GM21390 (cell line): ENCODE measurements at regions not wholly inside any gene's neighbourhood (a gene's known extent, or its start where the extent isn't known, plus 50 kb on each side); places are given as distances from the start of the nearest gene placed in this dataset.
A peak's percentile ranks its signal among the peaks of the same experiment; 100 is the strongest.

ENCODE experiments used
- ATAC-seq: cut with Tn5 transposase; IDR thresholded peaks from one replicate; pipeline ENCODE4 v1.9.1; 2021; ENCODE audit not compliant: unreplicated experiment

DNA sequence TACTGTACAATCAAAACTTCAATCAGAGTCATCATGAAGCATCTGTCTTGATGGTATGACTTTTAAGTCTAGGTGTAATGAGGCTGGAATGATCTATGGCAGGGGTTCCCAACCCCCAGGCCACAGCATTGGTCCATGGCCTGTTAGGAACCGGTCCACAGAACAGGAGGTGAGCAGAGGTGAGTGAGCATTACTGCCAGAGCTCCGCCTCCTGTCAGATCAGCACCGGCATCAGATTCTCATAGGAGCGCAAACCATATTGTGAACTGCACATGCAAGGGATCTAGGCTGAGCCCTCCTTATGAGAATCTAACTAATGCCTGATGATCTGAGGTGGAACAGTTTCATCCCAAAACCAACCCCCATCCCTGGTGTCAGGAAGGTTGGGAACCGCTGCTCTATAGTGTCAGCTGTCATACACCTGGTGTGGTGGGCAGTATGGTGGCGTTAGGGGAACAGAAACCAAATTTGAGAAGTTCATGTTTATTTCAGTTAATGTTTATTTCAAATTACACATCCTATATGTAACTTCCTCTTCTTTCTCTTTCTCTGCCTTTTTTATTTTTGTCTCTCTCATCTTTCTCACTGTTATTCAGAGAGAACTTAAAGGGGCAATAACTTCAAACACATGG lies 432.6 kb downstream of the TNS3 start:
- peak; percentile 80 for ATAC-seq

DNA sequence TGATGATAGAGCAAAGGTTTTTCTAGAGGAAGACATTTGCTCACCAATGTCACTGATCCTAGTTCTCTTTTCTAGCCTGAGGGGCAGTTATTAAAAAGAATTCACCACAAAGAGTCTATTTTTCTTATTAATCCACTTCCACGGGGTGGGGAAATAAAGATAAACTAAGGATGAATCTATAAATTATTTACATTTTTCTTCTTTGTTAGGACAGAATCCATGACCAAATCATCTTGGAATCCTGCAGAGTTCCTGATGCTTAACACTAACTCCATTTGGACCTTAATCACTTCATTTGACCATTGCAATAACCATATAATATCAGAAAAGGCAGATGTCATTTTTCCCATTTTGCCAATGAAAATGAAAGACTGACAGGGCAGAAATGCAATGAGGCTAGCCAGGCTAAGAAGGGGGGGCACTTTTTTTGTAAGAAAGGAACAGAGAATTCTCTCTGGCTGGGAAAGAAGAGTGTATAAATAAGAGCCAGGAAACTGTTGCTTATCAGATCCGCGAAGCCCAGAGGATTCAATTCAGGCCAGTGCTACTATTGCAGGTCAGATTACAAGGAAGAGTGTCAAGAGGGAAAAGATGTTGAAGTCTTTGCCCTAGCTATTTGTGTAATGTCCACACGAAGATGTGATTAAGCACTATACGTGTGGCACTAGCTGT lies 433.2 kb downstream of the TNS3 start:
- no peak for ATAC-seq

GRCh38 chr7:47147213-47147631 lies 434.7 kb downstream of the TNS3 start:
- no peak for ATAC-seq

GRCh38 chr7:47145982-47146381 lies 435.9 kb downstream of the TNS3 start:
- ATAC-seq = no peak

DNA sequence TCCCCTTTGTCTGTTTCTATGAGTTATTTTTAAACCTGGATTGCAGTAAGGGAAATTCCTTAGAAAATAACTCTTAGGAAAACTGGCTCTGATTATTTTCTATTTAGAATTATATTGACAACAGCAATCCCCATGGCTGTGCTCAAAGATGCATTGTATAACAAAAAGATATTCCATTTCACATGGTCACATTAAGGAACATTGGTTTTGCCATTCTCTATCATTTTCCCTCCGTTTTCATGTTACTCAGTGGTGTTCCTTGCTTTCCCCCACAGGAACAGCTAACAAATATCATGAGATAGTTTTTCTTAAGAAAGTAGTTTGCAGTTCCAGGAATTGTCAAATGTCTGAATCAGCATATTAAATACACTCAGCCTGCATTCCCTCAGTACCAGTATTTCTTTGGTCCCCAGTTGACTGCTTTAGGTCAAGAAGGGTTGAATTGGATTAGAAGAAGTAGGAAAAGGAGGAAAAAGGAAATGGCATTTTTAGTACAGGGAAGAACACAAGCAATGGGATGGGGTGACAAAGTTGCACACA lies 436.7 kb downstream of the TNS3 start:
- ATAC-seq = no peak

DNA sequence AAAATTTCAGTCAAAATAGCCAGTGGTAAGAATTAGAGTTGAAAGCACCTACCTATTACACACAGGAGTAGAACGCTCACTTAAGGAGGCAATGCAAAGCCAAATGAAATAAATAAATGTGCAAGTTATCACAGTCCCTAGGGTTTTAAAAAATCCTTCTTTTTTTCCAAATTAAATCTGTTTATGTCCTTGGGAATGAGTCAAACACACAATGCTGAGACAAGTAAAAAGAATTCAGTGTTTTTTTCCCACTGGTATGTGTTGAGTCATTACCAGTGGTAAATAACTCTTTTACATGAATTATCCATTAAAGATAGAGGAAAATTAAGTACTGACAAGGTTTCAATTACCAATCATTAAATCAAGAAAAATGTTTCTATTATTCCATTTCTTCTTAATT lies 438.6 kb downstream of the TNS3 start:
- no peak for ATAC-seq

GRCh38 chr7:47142867-47143175 lies 439.1 kb downstream of the TNS3 start:
- ATAC-seq = no peak

- no peak for ATAC-seq
Observed at GRCh38 chr7:47142169-47142866, 439.6 kb downstream of the TNS3 start.

- ATAC-seq = no peak
Observed at GRCh38 chr7:47132471-47132870, 449.4 kb downstream of the TNS3 start.

- ATAC-seq = no peak
Observed at GRCh38 chr7:47128700-47129099, 453.2 kb downstream of the TNS3 start.

DNA sequence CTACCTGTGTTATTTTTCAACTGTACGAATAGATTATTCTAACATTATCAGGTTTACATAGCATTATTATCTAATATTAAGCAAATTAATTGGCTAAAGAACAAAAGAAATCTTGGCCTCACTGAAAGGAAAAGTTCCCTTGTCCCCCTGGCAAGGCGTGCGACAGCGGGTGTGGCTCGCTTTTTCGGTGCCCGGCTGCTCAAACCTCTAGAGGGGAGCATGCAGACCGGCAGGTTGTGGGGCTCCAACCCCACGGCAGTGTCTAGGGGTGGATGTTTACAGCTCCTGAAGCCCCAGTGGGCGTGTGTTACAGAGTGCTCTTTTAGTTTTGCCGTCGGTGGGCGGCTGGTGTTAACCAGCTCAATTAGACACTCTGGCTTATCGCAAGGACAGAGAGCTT lies 456.4 kb downstream of the TNS3 start:
- ATAC-seq = no peak

DNA sequence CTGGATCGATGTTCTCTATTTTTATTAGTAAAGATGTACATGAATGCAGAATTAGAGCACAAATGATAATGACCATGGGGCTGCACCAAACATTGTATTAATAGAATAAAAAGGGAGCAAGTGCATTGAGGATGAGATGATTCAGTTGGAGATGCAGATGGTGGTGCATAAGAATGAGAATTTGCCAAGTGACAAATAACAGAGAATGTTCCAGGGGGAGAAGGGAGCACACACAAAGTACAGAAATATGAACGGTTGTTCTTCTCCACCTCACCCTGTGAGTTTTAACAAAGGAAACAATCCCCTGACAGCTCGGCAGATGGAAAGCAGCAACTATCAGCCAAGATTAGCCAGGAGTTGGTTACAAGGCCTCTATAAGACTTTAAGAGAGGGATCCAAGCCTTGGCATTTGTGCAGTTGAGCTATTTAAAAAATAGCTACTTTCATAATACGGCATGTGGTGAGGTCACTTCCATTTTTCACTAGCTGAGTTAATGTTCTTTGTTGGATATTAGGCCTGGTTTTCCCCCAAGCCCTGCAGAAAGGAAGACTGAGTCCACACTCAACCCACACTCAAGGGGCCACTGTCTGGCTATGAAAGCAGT lies 462.5 kb downstream of the TNS3 start:
- ATAC-seq = no peak

GRCh38 chr7:47104206-47104549 lies 477.7 kb downstream of the TNS3 start:
- no peak for ATAC-seq

DNA sequence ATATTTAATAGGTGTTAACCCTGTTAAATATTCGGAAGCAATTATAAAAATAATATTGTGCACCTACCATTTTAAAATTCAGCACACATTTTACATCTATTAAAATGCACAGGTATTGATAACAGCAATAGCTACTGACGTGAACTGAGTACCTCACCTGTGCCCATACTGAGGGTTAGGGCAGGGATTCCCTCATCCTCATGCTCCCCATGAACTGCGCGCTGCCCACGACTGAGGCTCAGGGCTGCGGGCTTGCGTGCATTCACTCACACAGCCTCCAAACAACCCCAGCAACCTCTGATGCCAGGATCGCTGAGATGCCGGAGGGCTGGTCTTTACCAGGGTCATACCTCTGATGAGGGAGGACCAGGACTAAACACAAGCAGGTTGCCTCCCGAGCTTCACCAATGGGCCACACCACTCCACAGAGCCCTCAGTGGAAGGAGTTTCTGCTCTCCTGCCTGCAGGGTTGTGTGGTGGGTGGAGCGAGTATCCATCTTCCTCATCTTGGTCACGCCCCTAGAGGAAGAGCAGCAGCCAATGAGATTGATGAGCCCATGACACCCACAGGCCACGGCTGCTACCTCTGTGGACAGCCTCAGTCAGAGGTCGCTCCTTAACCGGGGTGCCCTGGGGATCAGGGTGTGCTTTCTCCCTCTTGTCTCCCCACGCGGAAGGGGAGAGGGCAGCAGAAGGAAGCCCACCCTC lies 478.3 kb downstream of the TNS3 start:
- no peak for ATAC-seq

DNA sequence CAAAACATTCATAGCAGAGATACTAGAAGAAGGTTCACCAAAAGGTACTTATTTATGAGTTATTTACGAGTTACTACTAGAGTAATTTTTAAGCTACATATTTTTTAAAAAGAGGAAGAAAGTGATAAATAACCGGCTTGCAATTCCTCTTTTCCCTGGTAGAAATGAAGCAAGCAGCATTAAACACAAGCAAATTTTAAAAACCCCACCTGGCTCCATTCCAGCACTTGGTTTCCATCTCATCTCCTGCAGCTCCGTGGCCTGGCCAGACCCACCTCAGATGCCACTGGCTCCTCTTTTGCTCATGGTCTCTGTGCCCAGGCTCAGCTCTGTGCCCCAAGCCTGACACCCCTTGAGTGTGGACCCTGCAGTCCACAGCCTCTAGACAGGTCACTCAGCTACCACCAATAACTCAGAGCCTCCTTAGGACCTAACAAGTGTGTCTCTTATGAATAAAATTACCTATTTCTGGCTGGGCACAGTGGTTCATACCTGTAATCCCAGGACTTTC lies 479.5 kb downstream of the TNS3 start:
- no peak for ATAC-seq

DNA sequence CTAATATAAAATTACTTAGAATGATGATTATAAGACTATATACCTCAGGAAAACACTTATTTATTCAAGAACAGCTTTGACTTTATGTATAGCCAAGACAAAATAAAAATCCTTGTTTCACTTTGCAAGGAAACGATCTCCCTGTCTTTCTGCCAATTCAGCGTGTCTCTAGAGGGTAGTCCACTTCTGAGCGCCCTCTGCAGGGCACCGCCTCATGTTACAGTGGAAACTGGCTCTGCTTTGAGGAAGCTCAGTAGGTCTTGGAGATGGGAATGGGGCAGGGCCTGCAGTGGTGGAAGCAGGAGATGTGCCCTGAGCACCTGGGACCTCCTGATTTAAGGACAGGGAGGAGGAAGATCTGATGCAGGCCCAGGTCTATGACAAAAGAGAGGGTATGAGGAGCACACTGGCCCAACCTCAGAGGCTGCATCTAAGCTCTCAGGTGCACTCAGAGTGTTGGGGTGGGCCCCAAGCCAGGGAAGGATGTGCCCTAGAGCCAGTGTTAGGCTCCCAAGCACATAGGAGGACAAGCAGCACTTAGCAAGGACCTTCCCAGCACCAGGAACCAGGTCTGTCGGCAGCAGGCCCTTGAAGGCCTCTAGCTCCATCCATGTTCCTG lies 481.0 kb downstream of the TNS3 start:
- no peak for ATAC-seq

- no peak for ATAC-seq
Observed at GRCh38 chr7:47100148-47100816, 481.6 kb downstream of the TNS3 start.

DNA sequence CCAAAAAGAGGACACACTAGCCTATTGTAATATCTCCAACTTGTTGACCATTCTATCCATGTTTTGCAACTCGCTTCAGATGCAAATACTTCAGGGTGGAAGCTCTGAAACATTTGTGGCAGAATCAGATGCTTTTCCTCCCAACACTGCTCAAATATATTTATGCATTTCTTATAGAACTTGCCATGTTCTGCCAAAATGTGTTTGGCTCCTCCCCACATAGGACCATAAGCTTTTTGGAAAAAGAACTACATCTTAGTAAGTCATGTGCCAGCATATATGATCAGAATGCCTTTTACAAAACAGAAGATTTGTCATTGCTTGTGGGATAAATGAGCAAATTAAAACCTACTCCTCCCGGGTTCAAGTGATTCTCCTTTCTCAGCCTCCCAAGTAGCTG lies 484.5 kb downstream of the TNS3 start:
- no peak for ATAC-seq

DNA sequence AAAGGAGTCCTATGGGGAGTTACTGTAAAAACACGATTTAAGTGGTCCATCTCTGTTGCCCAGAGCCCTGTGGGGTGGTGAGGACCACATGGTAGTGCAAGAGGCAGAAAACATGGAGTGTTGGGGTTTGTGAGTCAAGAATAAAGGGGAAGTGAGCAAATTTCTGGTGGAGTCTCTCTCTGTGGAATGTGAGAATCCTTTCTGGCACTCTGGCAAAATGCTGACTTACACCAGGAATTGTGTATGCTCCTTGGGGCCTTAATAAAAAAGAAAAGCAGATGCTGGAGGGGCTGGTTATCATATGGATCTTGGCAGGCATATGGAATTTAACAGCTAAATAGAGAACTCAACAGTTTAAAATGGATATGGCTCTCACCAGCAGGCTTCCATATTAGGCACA lies 486.0 kb downstream of the TNS3 start:
- ATAC-seq = no peak

DNA sequence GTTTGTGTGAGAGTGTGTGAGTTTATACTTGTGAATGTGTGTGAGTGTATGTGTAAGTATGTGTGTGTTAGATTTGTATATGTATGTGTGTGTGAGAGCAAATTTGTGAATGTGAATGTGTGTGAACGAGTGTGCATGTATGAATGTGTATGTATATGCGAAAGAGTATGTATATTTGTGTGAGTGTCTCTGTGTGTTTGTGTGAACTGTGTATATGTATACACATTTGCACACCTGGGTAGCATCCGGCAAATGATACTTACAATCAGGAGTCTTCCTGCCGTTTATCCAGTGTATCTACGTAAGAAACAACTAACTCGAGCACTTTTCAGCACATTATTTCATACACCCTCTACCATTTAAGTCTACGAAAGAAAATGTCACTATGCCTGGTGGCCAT lies 487.4 kb downstream of the TNS3 start:
- no peak for ATAC-seq
